MM.1S (cell line): ENCODE measurements at regions not wholly inside any gene's neighbourhood (a gene's known extent, or its start where the extent isn't known, plus 50 kb on each side); places are given as distances from the start of the nearest gene placed in this dataset.

Experiments used
- DNase-seq: peaks from one replicate; pipeline ENCODE4 v3.0.0-alpha.2; 2015
- H2AFZ ChIP-seq: fragments of 300-600 bp; sonication (generic); 2 replicates; pipeline ENCODE4 v1.6.0; 2016; ENCODE audit warnings: antibody characterized with exemption, low read length
- H3F3A ChIP-seq: fragments of 300-600 bp; sonication (generic); 2 replicates; pipeline ENCODE4 v1.6.1; 2016; ENCODE audit warnings: mild to moderate bottlenecking, antibody characterized with exemption, low read length, moderate library complexity, mixed read lengths; ENCODE audit not compliant: insufficient read depth
- H3K27ac ChIP-seq: fragments of 300-600 bp; sonication (generic); 2 replicates; pipeline ENCODE4 v1.5.1; 2016; ENCODE audit warnings: mild to moderate bottlenecking, low read length
- H3K27me3 ChIP-seq: fragments of 300-600 bp; sonication (generic); replicated peaks from 2 replicates; pipeline ENCODE4 v1.6.0; 2016; ENCODE audit warnings: low read length; ENCODE audit not compliant: insufficient read depth
- H3K36me3 ChIP-seq: fragments of 300-600 bp; sonication (generic); replicated peaks from 2 replicates; pipeline ENCODE4 v1.6.1; 2016; ENCODE audit warnings: mild to moderate bottlenecking, low read length, mixed read lengths; ENCODE audit not compliant: insufficient read depth
- H3K4me1 ChIP-seq: fragments of 300-600 bp; sonication (generic); 2 replicates; pipeline ENCODE4 v1.6.1; 2016; ENCODE audit warnings: low read length, mixed read lengths
- H3K4me2 ChIP-seq: fragments of 300-600 bp; sonication (generic); 2 replicates; pipeline ENCODE4 v1.6.0; 2016; ENCODE audit warnings: low read depth, low read length
- H3K4me3 ChIP-seq: fragments of 300-600 bp; sonication (generic); 2 replicates; pipeline ENCODE4 v1.5.1; 2016; ENCODE audit warnings: low read length, mixed read lengths
- H3K79me2 ChIP-seq: fragments of 300-600 bp; sonication (generic); 2 replicates; pipeline ENCODE4 v1.6.1; 2016; ENCODE audit warnings: mixed run types, low read length, mixed read lengths
- H3K9ac ChIP-seq: fragments of 300-600 bp; sonication (generic); 2 replicates; pipeline ENCODE4 v1.6.1; 2016; ENCODE audit warnings: low read length, mixed read lengths
- H3K9me2 ChIP-seq: fragments of 300-600 bp; sonication (generic); replicated peaks from 2 replicates; pipeline ENCODE4 v1.6.1; 2016; ENCODE audit warnings: mild to moderate bottlenecking, low read length, mixed read lengths; ENCODE audit not compliant: insufficient read depth
- H3K9me3 ChIP-seq: fragments of 300-600 bp; sonication (generic); replicated peaks from 2 replicates; pipeline ENCODE4 v1.6.1; 2016; ENCODE audit warnings: mild to moderate bottlenecking, low read length, mixed read lengths; ENCODE audit not compliant: insufficient read depth
- H4K20me1 ChIP-seq: fragments of 300-600 bp; sonication (generic); 2 replicates; pipeline ENCODE4 v1.6.1; 2016; ENCODE audit warnings: mild to moderate bottlenecking, low read length, moderate library complexity, mixed read lengths; ENCODE audit not compliant: insufficient read depth
- EZH2 ChIP-seq: fragments of 300-600 bp; sonication (generic); optimal IDR thresholded peaks from 2 replicates; pipeline ENCODE3; 2017; ENCODE audit warnings: low read depth, mild to moderate bottlenecking, antibody characterized with exemption, low read length, mixed read lengths
- EZH2phosphoT487 ChIP-seq: fragments of 300-600 bp; sonication (generic); IDR thresholded peaks from 2 replicates; pipeline ENCODE4 v1.6.1; 2018; ENCODE audit warnings: antibody characterized with exemption, low read length
- TF ChIP-seq, protein P1 (sequence below): fragments of 300-600 bp; sonication (generic); IDR thresholded peaks from 2 replicates; pipeline ENCODE4 v1.5.1; 2016; ENCODE audit warnings: antibody characterized with exemption, low read length, mixed read lengths

DNA sequence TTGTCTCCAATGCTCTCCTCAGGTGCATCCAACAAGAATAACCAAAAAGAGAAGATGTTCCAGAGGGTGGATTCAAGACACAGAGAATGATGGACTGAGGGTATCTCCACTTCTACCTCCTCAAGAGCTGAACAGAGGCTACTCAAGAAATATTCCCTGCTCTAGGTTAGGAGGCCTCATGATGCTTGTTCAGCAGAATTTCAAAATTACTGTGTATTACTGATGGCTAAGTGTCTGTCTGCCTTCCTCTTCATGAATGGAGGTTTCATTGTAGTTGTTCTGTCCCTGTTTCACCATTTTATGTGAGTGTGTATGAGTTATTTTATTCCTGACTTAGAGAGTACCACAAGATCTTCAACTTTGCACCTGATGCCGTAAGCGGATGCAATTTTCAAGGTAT, 76.8 kb downstream of the JRKL start:
- H3K27me3 ChIP-seq = no peaks in the 10 kb centered on the region
- H3K4me2 ChIP-seq = no peak overlapping the region
- H3K9me3 ChIP-seq = no peaks in the 10 kb centered on the region
- no peaks in the 10 kb centered on the region for H3K79me2 ChIP-seq
- H3K4me3 ChIP-seq = no peak overlapping the region
- H3K9me2 ChIP-seq = no peaks in the 10 kb centered on the region
- no peaks in the 10 kb centered on the region for H3K36me3 ChIP-seq
- no peak overlapping the region for H3K9ac ChIP-seq
- H4K20me1 ChIP-seq = no peaks in the 10 kb centered on the region
- TF ChIP-seq, protein P1, sequence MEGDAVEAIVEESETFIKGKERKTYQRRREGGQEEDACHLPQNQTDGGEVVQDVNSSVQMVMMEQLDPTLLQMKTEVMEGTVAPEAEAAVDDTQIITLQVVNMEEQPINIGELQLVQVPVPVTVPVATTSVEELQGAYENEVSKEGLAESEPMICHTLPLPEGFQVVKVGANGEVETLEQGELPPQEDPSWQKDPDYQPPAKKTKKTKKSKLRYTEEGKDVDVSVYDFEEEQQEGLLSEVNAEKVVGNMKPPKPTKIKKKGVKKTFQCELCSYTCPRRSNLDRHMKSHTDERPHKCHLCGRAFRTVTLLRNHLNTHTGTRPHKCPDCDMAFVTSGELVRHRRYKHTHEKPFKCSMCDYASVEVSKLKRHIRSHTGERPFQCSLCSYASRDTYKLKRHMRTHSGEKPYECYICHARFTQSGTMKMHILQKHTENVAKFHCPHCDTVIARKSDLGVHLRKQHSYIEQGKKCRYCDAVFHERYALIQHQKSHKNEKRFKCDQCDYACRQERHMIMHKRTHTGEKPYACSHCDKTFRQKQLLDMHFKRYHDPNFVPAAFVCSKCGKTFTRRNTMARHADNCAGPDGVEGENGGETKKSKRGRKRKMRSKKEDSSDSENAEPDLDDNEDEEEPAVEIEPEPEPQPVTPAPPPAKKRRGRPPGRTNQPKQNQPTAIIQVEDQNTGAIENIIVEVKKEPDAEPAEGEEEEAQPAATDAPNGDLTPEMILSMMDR = no peak
- no peak for TF ChIP-seq EZH2phosphoT487
- TF ChIP-seq EZH2 = no peak
- H3K4me1 ChIP-seq = no peaks in the 10 kb centered on the region
- DNase-seq = no peak
- peaks cover 3% of the 10 kb centered on the region; the same call in 1 of the 2 replicates for H3F3A ChIP-seq
- no peak overlapping the region for H3K27ac ChIP-seq
- no peak overlapping the region for H2AFZ ChIP-seq

DNA sequence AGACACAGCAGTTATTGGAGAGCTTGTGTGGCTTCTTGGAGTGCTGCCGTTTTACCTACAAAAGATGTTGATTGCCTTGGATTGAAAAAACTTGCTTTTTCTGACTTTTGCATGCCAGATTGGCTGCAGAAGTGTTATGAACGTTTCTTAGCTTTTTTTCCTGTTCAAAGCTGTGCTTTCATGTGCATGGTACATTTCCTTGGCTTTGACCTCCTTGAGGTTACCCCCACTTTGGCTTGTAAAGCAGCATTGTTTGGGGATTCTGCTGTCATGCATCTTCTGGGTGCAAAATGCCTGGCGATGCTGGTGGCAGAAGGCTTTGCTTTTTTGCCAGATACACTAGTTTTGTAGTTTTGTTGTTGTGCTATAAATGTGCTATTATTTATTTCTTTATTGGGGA, 80.0 kb downstream of the JRKL start:
- Histone ChIP-seq H3K27ac (no peak overlapping the region), H3K27me3 (no peaks in the 10 kb centered on the region), H3K4me2 (no peak overlapping the region), H3K9ac (no peak overlapping the region), H3K9me2 (no peaks in the 10 kb centered on the region), H4K20me1 (no peaks in the 10 kb centered on the region), H3K4me3 (no peak overlapping the region), H3K79me2 (no peaks in the 10 kb centered on the region), H3K4me1 (no peaks in the 10 kb centered on the region), H3F3A (no peaks in the 10 kb centered on the region), H3K9me3 (no peaks in the 10 kb centered on the region), H2AFZ (no peak overlapping the region), H3K36me3 (no peaks in the 10 kb centered on the region)
- TF ChIP-seq, protein P1 = no peak
- TF ChIP-seq EZH2 = no peak
- no peak for TF ChIP-seq EZH2phosphoT487
- no peak for DNase-seq

DNA sequence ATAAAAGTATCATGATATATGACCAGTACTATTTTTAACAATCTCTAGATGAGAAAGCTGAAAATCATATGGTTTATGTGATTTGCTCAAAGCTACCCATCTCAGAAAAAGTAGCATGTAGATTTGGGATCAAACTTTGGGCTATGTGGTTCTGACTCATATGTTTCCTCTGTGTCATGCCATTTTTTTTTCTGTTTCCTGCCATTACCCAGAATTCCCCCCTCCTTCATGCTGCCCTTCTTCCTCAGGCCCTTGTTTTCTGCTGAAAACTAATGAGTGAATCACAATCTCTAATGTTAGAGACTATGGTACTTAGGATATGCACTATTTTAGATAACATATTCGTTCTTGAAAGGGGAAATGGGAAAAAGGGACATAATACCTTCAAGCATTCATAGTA, 80.7 kb downstream of the JRKL start:
- no peaks in the 10 kb centered on the region for H3K36me3 ChIP-seq
- H3K9me3 ChIP-seq = no peaks in the 10 kb centered on the region
- no peaks in the 10 kb centered on the region for H3K79me2 ChIP-seq
- H3F3A ChIP-seq = no peaks in the 10 kb centered on the region
- H3K4me2 ChIP-seq = no peak overlapping the region
- H3K9ac ChIP-seq = no peak overlapping the region
- no peak overlapping the region for H3K4me3 ChIP-seq
- no peak overlapping the region for H2AFZ ChIP-seq
- no peaks in the 10 kb centered on the region for H3K9me2 ChIP-seq
- DNase-seq = no peak
- no peaks in the 10 kb centered on the region for H3K4me1 ChIP-seq
- H3K27ac ChIP-seq = no peak overlapping the region
- no peaks in the 10 kb centered on the region for H4K20me1 ChIP-seq
- TF ChIP-seq EZH2phosphoT487 (no peak), EZH2 (no peak)
- TF ChIP-seq, protein P1 = no peak
- H3K27me3 ChIP-seq = no peaks in the 10 kb centered on the region
